Endothelial cell of umbilical vein (primary cell): ENCODE measurements at regions not wholly inside any gene's neighbourhood (a gene's known extent, or its start where the extent isn't known, plus 50 kb on each side); places are given as distances from the start of the nearest gene placed in this dataset.
A peak's percentile ranks its signal among the peaks of the same experiment; 100 is the strongest.

Experiments
- CTCF ChIP-seq, 2 donors: IDR thresholded peaks; 1 replicate in 1 of 2; 2 replicates in 1 of 2; pipeline ENCODE4 v1.5.1; 2011; ENCODE audit warnings: low read length in 2 of 2, mild to moderate bottlenecking in 2 of 2, moderate library complexity in 2 of 2, control low read depth in 1 of 2, inconsistent platforms in 1 of 2, low read depth in 1 of 2; ENCODE audit not compliant: insufficient read depth in 1 of 2; ENCODE audit errors: extremely low read depth in 1 of 2
- POLR2AphosphoS5 ChIP-seq: IDR thresholded peaks from 2 replicates; pipeline ENCODE4 v1.6.1; 2012; ENCODE audit warnings: low read depth, mild to moderate bottlenecking, control low read depth, low read length, moderate library complexity; ENCODE audit not compliant: insufficient read depth

- peak; percentile 85 for TF ChIP-seq POLR2AphosphoS5
- no peak for TF ChIP-seq CTCF (IDR thresholded peaks at IDR 0.05; ENCODE audit: extremely low read depth in 1 of 2, insufficient read depth in 1 of 2, low read depth in 1 of 2, low read length in 2 of 2)
Observed at GRCh38 chr6:140572129-140572528, 1197.7 kb upstream of the CITED2 start.
